22Rv1 (cell line): ENCODE measurements at regions not wholly inside any gene's neighbourhood (a gene's known extent, or its start where the extent isn't known, plus 50 kb on each side); places are given as distances from the start of the nearest gene placed in this dataset.
"Not testable (repeated sequence)": the region's sequence is repeated elsewhere in the genome, so short reads cannot be mapped to it uniquely, and the experiment has no call there.

Experiments used
- H3K27ac ChIP-seq: fragments of 450-650 bp; 2 replicates; pipeline ENCODE4 v1.5.1; 2017
- ZFX ChIP-seq: fragments of 450-650 bp; IDR thresholded peaks from 2 replicates; pipeline ENCODE4 v1.6.1; 2017; ENCODE audit warnings: antibody characterized with exemption, borderline replicate concordance
- TF ChIP-seq, protein P1 (sequence below): fragments of 450-650 bp; IDR thresholded peaks from 2 replicates; pipeline ENCODE4 v1.5.1; 2017; ENCODE audit warnings: mild to moderate bottlenecking

DNA sequence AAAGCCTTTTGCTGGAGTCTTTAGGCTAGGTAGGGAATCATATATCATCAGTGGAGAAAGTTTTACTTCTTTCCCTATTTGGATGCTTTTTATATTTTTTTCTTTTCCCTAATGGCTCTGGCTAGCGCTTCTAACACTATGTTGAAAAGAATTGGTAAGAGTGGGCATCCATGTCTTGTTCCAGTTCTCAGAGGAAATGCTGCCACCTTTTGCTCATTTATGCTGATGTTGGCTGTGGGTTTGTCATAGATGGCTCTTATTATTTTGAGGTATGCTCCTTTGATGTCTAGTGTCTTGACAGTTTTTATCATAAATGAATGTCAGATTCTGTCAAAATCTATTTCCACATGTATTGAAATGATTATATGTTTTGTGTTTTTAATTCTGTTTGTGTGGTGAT, 1544.1 kb downstream of the REEP3 start:
- no peak overlapping the region for H3K27ac ChIP-seq
- no peak for TF ChIP-seq ZFX
- TF ChIP-seq, protein P1, sequence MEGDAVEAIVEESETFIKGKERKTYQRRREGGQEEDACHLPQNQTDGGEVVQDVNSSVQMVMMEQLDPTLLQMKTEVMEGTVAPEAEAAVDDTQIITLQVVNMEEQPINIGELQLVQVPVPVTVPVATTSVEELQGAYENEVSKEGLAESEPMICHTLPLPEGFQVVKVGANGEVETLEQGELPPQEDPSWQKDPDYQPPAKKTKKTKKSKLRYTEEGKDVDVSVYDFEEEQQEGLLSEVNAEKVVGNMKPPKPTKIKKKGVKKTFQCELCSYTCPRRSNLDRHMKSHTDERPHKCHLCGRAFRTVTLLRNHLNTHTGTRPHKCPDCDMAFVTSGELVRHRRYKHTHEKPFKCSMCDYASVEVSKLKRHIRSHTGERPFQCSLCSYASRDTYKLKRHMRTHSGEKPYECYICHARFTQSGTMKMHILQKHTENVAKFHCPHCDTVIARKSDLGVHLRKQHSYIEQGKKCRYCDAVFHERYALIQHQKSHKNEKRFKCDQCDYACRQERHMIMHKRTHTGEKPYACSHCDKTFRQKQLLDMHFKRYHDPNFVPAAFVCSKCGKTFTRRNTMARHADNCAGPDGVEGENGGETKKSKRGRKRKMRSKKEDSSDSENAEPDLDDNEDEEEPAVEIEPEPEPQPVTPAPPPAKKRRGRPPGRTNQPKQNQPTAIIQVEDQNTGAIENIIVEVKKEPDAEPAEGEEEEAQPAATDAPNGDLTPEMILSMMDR = no peak

DNA sequence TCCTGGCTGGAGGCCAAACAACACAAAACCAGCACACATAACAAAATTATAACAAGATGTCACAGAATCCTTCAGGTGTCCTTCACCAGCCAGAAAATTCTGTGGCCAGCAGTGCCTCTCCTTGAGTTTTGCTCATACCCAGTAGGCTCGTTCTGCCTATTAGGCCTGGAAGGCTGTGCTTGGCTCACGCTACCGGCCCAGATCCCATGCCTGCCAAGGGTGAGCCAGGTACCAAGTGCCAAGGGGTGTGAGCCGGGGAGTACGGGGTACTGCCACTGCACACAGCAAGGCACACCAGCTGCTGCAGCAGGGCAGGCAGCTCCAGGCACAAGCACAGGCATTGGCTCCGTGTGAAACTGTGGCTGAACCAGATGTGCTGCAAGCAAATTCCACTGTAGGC, 1562.0 kb downstream of the REEP3 start:
- TF ChIP-seq ZFX = no peak
- TF ChIP-seq, protein P1 = no peak
- H3K27ac ChIP-seq = no peak overlapping the region

DNA sequence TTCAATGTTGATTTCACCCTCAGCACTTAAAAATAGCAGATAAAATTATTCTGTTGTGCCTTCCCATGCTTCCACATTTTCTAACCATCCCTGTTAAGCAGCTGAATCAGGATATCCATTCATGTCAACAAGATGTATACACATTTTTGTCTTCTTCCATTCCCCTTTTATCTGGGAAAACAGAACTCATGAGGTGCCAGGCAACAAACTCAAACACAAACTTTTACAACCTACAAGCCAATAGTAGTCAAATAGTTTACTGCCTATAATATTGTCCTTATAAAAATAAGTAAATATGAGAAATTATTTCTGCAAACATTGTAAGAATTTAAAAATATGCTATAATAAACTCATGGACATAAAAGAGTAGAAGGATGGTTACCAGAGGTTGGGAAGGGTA, 1569.8 kb downstream of the REEP3 start:
- H3K27ac ChIP-seq = peak overlapping the region; percentile 46
- TF ChIP-seq, protein P1 = no peak
- TF ChIP-seq ZFX = no peak

DNA sequence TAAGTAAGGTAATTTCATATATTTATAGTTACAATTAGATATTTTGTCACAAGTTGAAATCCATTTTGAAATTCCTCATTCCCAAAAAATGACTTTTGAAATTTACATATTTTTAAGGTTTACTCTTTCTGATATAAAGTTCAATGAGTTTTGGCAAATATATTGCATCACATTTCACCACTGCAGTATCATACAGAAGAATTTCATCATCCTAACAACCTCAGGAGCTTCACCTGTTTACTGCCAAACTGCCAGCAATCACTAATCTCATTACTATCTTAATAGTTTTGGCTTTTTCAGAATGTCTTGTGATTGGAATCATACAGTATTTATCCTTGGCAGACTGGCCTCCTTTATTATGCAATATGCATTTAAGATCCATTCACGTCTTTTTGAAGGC, 1578.9 kb downstream of the REEP3 start:
- TF ChIP-seq ZFX = no peak
- TF ChIP-seq, protein P1 = no peak
- H3K27ac ChIP-seq = no peak overlapping the region

DNA sequence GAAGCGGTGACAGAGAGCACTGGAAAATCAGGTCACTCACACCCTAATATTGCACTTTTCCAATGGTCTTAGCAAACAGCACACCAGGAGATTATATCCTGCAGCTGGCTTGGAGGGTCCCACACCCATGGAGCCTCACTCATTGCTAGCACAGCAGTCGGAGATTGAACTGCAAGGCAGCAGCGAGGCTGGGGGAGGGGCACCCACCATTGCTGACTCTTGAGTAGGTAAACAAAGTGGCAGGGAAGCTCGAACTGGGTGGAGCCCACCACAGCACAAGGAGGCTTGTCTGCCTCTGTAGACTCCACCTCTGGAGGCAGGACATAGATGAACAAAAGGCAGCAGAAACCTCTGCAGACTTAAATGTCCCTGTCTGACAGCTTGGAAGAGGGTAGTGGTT, 1579.7 kb downstream of the REEP3 start:
- not testable (repeated sequence) for H3K27ac ChIP-seq

DNA sequence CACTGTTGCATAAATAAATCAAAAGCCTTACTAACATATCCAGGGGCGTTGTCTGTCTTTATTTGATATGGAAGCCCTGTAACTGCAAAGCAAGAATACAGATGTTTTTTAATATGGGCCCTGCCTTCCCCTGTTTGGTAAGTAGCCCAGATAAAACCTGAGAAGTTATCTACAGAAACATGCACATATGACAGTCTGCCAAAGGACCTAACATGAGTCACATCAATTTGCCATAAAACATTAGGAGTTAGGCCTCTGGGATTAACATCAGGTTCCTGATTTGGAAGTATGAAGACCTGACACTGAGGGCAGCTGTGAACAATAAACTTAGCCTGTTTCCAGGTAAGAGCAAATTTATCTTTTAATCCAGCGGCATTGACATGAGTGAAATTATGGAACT, 1588.8 kb downstream of the REEP3 start:
- no peak overlapping the region for H3K27ac ChIP-seq
- TF ChIP-seq, protein P1 = no peak
- no peak for TF ChIP-seq ZFX

DNA sequence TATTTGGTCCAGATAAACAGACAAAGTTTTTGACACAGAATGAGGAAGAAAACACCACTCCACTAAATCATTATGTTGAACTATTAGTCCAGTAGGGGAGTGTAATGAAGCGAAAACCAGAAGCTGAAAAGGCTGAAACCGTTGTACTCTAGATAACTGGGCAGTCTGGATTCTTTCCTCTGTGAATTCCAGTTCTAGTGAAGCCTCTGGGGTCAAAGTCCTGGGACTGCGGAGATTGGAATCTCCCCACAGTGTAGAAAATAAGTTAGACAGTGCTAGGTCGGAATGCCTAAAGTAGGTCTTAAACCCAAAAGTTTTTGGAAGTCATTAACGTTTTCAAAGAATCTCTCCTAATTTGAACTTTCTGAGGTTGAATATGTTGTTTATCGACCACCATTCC, 1589.9 kb downstream of the REEP3 start:
- H3K27ac ChIP-seq = not testable (repeated sequence)

DNA sequence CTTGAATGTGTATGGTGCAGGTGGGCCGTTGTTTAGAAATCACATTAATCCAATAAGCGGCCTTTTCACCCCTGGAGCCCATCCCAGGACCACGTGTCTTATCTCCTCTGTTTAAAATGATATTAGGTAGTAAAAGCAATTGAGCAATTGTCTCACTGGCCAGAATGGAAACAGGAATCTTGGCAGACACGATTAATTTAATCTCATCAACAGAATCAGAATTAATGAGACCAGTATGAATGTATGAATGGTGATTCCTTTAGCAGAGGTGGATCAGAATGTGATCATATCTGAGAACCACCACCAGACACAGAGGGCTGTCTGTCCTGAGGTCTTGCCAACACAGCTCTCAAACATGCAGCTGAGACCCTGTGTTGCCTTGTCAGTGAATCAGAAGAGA, 1591.4 kb downstream of the REEP3 start:
- no peak for TF ChIP-seq ZFX
- TF ChIP-seq, protein P1 = no peak
- no peak overlapping the region for H3K27ac ChIP-seq
